ENCODE measurements at regions not wholly inside any gene's neighbourhood (a gene's known extent, or its start where the extent isn't known, plus 50 kb on each side); places are given as distances from the start of the nearest gene placed in this dataset.

- no peak for DNase-seq
- Histone ChIP-seq H3K4me1 (no peaks in the 10 kb centered on the region), H3K36me3 (no peaks in the 10 kb centered on the region), H3K27ac (no peak overlapping the region), H3K27me3 (no peaks in the 10 kb centered on the region), H3K9me3 (no peaks in the 10 kb centered on the region), H3K4me3 (no peak overlapping the region)
- TF ChIP-seq POLR2A (IDR thresholded peaks at IDR 0.05), result no peak
- no peak for TF ChIP-seq CTCF (IDR thresholded peaks at IDR 0.05)
These were observed 1413.1 kb upstream of the CDH9 start for GRCh38 chr5:28451483-28451882.

- no peaks in the 10 kb centered on the region for H3K27me3 ChIP-seq
- DNase-seq, result no peak
- no peak overlapping the region for H3K4me3 ChIP-seq
- TF ChIP-seq CTCF (IDR thresholded peaks at IDR 0.05), result no peak
- no peak for TF ChIP-seq POLR2A (IDR thresholded peaks at IDR 0.05)
- no peaks in the 10 kb centered on the region for H3K36me3 ChIP-seq
- H3K4me1 ChIP-seq, result no peaks in the 10 kb centered on the region
- H3K27ac ChIP-seq, result no peak overlapping the region
- H3K9me3 ChIP-seq, result no peaks in the 10 kb centered on the region
These were observed 1412.6 kb upstream of the CDH9 start for GRCh38 chr5:28450997-28451396.

GRCh38 chr5:28448791-28449190 lies 1410.4 kb upstream of the CDH9 start:
- no peak for TF ChIP-seq POLR2A (IDR thresholded peaks at IDR 0.05)
- no peak for TF ChIP-seq CTCF (IDR thresholded peaks at IDR 0.05)
- no peak overlapping the region for H3K4me3 ChIP-seq
- H3K9me3 ChIP-seq, result no peaks in the 10 kb centered on the region

GRCh38 chr5:28430565-28431178 lies 1392.3 kb upstream of the CDH9 start:
- no peaks in the 10 kb centered on the region for H3K36me3 ChIP-seq
- no peak for DNase-seq
- no peaks in the 10 kb centered on the region for H3K27me3 ChIP-seq
- no peaks in the 10 kb centered on the region for H3K9me3 ChIP-seq
- no peak overlapping the region for H3K4me3 ChIP-seq
- TF ChIP-seq POLR2A (IDR thresholded peaks at IDR 0.05), result no peak
- no peak for TF ChIP-seq CTCF (IDR thresholded peaks at IDR 0.05)
- no peaks in the 10 kb centered on the region for H3K4me1 ChIP-seq
- H3K27ac ChIP-seq, result no peak overlapping the region

More at GRCh38 chr5:28448791-28449190, 1410.4 kb upstream of the CDH9 start:
- Histone ChIP-seq H3K4me1 (no peaks in the 10 kb centered on the region), H3K27me3 (no peaks in the 10 kb centered on the region), H3K36me3 (no peaks in the 10 kb centered on the region), H3K27ac (no peak overlapping the region)
- DNase-seq, result no peak

- Histone ChIP-seq H3K36me3 (no peaks in the 10 kb centered on the region), H3K27me3 (no peaks in the 10 kb centered on the region), H3K27ac (no peak overlapping the region), H3K9me3 (no peaks in the 10 kb centered on the region), H3K4me3 (no peak overlapping the region), H3K4me1 (no peaks in the 10 kb centered on the region)
- DNase-seq, result no peak
- TF ChIP-seq POLR2A (IDR thresholded peaks at IDR 0.05), result no peak
- no peak for TF ChIP-seq CTCF (IDR thresholded peaks at IDR 0.05)
These were observed 1382.8 kb upstream of the CDH9 start for GRCh38 chr5:28421141-28421540.

All from Peyer's patch (tissue), 4 donors.